GM21723 (cell line): ENCODE measurements at regions not wholly inside any gene's neighbourhood (a gene's known extent, or its start where the extent isn't known, plus 50 kb on each side); places are given as distances from the start of the nearest gene placed in this dataset.

ENCODE experiments used
- ATAC-seq: cut with Tn5 transposase; IDR thresholded peaks from one replicate; pipeline ENCODE4 v1.9.1; 2021; ENCODE audit warnings: mild to moderate bottlenecking, moderate library complexity; ENCODE audit not compliant: unreplicated experiment

DNA sequence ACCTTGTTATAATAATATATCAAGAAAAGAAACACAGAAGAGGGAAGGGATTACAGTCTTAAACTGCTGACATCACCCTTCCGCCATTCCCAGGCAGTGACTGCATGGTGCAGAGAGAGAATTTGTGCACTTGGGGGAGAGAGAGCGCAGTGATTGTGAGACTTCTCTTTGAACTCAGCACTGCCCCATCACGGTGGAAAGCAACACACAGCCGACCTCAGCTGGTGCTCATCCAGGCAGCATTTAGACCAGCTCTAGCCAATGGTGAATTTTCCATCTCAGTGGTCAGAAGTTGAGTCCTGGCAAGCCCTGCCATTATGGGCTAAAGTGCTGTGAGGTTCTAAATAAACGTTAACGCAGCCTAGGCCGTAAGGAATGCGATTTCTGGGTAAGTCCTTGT, 1681.5 kb downstream of the EFNB2 start:
- no peak for ATAC-seq

GRCh38 chr13:104847922-104848321, 1687.5 kb downstream of the EFNB2 start:
- ATAC-seq = no peak

DNA sequence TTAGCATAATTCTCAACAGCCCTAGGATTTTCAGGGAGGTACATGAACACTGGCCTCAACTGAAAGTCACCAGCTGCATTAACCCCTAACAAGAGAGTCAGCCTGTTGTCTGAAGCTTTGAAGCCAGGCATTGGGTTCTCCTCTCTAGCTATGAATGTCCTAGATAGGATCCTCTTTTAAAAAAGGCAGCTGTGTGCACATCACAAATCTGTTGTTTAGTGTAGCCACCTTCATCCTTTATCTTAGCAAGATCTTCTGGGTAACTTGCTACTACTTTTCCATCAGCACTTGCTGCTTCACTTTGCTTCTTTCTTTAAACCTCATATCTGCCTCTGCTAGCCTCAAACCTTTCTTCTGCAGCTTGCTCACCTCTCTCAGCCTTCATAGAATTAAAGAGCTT, 1692.1 kb downstream of the EFNB2 start:
- no peak for ATAC-seq

DNA sequence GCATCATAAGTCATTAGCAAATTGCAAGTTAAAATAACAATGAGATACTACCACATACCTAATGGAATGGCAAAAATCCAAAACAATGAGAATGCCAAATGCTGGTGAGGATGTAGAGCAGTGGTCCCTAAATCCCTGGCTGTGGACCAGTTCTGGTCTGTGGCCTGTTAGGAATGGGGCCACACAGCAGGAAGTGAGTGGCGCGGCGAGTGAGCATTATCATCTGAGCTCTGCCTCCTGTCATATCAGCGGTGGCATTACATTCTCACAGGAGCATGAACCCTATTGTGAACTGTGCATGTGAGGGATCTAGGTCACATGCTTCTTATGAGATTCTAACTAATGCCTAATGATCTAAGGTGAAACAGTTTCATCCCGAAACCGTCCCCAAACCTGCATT, 1694.4 kb downstream of the EFNB2 start:
- ATAC-seq = no peak

GRCh38 chr13:104837756-104838155, 1697.7 kb downstream of the EFNB2 start:
- no peak for ATAC-seq

DNA sequence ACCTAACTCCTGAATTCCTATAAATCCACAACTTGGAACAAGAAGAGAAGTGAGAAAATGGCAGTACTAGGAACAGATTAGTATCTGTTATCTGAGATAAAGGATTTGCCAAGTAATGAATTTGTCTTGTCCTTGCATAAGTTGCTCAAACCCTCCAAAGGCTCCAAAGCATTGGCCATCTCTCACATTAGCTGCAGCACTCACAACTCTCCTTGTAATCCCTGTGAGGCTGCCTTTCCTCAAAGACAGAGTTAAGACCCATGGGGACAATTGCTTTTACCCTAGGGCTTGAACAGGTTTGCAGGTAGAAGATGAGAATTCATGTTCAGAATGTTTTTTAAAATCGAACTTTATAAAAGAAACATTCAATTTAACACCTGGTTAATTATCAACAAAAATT, 1702.2 kb downstream of the EFNB2 start:
- ATAC-seq = no peak

- no peak for ATAC-seq
These were observed 1703.2 kb downstream of the EFNB2 start for GRCh38 chr13:104832231-104832630.

DNA sequence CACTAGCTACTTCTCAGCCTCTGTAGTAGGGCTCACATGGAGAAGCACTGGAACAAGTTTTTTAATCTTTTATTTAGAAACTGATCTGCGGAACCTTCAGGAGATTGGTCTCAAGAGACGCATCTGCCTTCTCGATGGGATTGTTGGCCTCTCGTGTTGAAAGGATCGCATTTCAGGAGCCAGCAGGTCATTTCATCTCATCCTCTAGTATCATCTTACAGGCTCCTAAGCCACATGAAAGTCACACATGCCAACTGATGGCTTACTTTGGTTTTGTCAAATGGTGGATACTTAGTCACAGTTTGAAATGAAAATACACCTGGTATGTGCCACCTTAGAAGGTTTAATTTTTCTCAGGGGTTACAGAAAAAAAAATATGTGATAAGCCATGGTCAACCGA, 1703.6 kb downstream of the EFNB2 start:
- no peak for ATAC-seq

- ATAC-seq = no peak
These were observed 1711.8 kb downstream of the EFNB2 start for GRCh38 chr13:104823709-104824108.

DNA sequence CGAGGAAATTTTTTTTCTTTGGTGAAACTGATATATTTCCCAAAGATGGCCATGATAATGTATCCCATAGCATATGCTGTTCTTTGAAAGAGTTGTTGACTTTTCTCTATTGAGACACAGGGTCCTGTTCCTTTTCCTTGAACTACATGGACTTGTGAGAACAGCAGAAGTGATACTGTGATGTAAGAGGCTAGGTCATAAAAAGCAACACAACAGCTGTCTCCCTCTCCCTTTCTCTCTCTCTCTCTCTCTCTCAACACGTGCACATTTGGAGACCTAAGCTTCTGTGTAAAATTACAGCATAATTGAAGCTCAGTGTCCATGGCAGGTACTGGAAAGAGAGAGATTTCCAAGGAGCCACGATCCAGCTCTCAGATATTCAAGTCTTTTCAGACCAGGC, 1712.4 kb downstream of the EFNB2 start:
- ATAC-seq = no peak

- no peak for ATAC-seq
These were observed 1718.2 kb downstream of the EFNB2 start for GRCh38 chr13:104817271-104817670.

DNA sequence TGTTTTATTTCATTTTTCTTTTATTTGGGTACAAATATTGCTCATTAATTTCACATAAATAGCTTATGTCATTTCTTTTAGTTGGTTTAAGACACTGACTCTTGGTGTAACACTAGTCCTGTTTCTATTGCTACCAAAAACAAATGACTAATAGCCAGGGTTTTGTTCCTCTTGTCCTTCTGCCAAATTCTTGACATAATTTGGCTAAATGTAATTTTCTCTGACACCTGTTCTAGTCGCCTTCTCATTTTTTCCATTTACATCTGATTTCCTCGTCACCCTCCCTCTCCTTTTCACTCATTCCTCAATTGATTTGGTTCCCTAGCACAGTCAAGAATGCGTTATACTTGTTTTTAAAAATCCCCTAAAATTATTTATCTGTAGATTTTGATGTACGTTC, 1718.7 kb downstream of the EFNB2 start:
- ATAC-seq = no peak

GRCh38 chr13:104810242-104810641, 1725.2 kb downstream of the EFNB2 start:
- no peak for ATAC-seq

- no peak for ATAC-seq
These were observed 1726.0 kb downstream of the EFNB2 start for GRCh38 chr13:104809483-104809882.

GRCh38 chr13:104805346-104805745, 1730.1 kb downstream of the EFNB2 start:
- ATAC-seq = no peak

- ATAC-seq = no peak
These were observed 1732.9 kb upstream of the SLC10A2 start for GRCh38 chr13:104799152-104799551.

DNA sequence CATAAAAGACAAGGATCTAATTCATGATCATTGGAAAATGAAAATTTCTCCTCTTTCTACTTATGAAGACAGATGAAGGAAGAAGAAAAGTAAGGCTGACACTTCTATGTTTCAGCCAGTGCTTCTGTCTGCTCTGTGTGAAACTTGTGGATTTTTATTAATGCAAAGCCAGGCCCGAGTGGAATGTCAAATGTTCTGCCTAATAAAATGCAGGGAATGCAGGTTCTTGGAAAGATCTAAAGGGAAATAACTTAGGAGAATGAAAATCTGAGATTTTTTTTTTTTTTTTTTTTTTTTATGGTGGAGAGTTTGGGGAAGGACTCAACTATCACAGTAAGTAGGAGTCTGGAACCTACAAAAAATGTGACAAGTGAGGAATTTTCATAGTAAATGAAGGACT, 1732.3 kb upstream of the SLC10A2 start:
- no peak for ATAC-seq

DNA sequence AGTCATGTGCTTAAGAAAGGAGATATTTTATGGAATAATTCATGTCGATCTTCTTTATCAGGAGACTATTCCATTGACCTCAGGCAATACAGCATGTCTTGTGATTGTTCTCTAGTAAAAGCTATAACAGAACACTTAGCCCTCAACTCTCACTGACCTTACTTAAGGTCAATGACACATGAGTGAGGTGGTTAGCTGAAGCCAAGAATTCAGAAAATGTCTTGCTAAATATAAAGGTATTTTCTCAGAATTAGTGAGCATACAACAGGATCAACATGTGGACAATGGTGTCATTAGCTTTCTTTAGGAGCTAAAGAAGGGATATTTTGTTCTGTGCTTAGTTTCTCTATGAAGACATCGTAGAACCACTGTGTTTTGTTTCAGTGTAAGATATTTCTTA, 1730.4 kb upstream of the SLC10A2 start:
- ATAC-seq = no peak

DNA sequence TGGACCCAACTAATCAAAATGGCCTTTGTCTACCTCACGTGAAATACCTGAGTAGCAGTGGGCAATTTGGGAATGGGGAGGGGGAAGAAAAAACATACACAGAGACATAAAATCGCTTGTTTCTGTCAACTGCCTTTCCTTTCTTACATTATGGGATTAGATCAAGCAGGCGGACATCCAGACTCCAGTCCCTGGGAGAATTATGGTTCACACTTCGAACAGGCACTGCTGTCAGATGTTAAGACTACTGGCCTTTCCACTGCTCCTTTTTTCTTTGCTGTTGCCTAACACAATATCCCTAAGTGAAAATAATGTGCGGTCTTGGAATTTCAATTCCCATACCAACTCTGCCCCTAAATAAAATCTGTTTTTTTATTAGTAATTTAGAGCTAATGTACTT, 1719.7 kb upstream of the SLC10A2 start:
- no peak for ATAC-seq

- ATAC-seq = no peak
These were observed 1718.7 kb upstream of the SLC10A2 start for GRCh38 chr13:104784891-104785290.

DNA sequence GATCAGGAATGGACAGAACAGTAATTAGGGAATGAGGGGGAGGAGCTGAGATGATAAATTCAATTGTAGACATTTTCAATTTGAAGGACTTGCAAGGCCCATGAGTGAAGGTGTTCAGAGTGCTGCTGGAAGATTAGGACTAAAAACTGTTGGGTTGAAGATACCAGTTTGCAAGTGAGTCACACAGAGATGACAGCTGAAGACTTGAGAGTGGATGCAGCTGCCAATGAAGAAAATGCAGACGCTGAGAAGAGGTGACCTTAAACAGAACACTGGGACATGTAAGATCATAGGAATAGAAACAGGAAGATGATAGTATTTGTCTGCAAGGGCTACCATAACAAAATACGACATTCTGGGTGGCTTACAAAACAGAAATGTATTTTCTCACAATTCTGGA, 1716.5 kb upstream of the SLC10A2 start:
- no peak for ATAC-seq

GRCh38 chr13:104779311-104779993, 1713.2 kb upstream of the SLC10A2 start:
- no peak for ATAC-seq

DNA sequence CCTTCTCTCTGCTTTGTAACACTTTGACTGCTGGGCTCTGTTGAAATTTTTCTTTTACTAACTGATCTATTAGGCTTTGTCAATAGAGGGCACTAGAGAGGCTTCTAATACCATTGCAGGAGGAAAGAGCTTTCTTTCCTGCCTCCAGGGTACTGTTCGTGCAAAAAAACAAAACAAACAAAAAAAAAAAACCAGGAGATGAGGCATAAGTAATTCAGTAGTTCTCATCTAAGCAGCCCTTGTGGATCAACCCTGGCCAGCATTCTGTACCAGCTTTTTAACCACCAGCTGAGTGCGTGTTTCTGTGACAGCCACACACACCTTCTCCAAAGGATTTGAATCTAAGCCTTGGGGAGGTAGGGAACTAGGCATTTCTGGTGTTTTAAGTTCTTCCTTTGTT, 1707.6 kb upstream of the SLC10A2 start:
- ATAC-seq = peak; percentile 69
